ENCODE measurements at regions not wholly inside any gene's neighbourhood (a gene's known extent, or its start where the extent isn't known, plus 50 kb on each side); places are given as distances from the start of the nearest gene placed in this dataset.

- no peak for TF ChIP-seq CTCF (IDR thresholded peaks at IDR 0.05; ENCODE audit: low read depth, low read length)
- no peak for TF ChIP-seq EZH2phosphoT487 (IDR thresholded peaks at IDR 0.05; ENCODE audit: low read depth)
- Histone ChIP-seq H3K79me2 (ENCODE audit: low read length) (no peaks in the 10 kb centered on the region), H3K4me2 (ENCODE audit: low read length) (no peak overlapping the region), H3K4me1 (ENCODE audit: low read length) (no peaks in the 10 kb centered on the region), H3K4me3 (ENCODE audit: low read length) (no peak overlapping the region), H3K27ac (ENCODE audit: low read length) (no peak overlapping the region), H3K27me3 (ENCODE audit: low read depth, low read length) (no peaks in the 10 kb centered on the region), H3K36me3 (replicated peaks; ENCODE audit: low read depth, low read length) (no peaks in the 10 kb centered on the region), H3K9me3 (ENCODE audit: insufficient read depth, low read length) (no peaks in the 10 kb centered on the region), H4K20me1 (ENCODE audit: insufficient read depth, low read length) (no peaks in the 10 kb centered on the region), H2AFZ (ENCODE audit: low read depth, low read length) (no peak overlapping the region), H3K9ac (ENCODE audit: low read length) (no peak overlapping the region)
Measured at GRCh38 chr21:21963911-21964310, 965.7 kb downstream of the NCAM2 start.

DNA sequence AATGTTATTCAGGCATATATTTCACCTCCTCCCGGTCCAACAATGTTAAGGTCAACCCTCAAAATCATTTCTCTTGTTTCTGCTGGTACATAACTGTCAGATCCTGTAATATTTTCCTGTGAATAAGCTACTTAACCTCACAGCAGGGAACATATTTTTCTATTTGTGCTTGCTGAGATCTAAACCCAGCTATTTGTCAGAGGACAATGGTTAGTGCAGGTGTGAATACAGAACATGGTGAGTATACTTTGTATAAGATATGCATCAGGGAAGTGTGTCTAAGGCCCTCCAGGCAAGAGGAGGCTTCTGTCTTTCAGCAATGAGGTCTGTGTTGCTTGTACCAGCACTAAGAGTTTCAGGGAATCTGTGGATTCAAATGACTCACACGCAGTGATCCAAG is 970.6 kb downstream of the NCAM2 start:
- Histone ChIP-seq H3K4me1 (ENCODE audit: low read length) (no peaks in the 10 kb centered on the region), H3K27me3 (ENCODE audit: low read depth, low read length) (no peaks in the 10 kb centered on the region), H3K9me3 (ENCODE audit: insufficient read depth, low read length) (no peaks in the 10 kb centered on the region), H3K9ac (ENCODE audit: low read length) (no peak overlapping the region), H4K20me1 (ENCODE audit: insufficient read depth, low read length) (no peaks in the 10 kb centered on the region), H3K4me3 (ENCODE audit: low read length) (no peak overlapping the region), H3K4me2 (ENCODE audit: low read length) (no peak overlapping the region), H3K27ac (ENCODE audit: low read length) (no peak overlapping the region), H3K36me3 (replicated peaks; ENCODE audit: low read depth, low read length) (no peaks in the 10 kb centered on the region), H3K79me2 (ENCODE audit: low read length) (no peaks in the 10 kb centered on the region), H2AFZ (ENCODE audit: low read depth, low read length) (no peak overlapping the region)
- TF ChIP-seq EZH2phosphoT487 (IDR thresholded peaks at IDR 0.05; ENCODE audit: low read depth) (no peak), CTCF (IDR thresholded peaks at IDR 0.05; ENCODE audit: low read depth, low read length) (no peak)

DNA sequence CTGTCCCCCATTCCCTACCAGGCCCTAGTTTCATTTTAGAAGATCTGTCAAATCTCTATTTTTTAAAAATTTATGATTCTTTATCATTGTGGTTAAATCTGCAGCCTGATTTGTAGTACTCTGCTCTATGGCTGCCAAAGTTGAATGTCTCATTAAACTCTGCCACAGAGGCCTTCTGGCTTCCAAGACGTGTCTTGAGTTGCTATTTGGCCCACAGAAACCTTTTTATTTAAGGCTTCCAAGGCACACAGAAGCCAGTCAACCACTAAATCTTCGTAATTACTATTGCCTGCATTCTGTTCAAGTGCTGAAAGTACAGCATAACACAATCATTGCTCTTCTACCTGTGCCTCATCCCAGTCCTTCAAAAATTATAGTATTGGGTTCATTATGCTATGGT is 971.0 kb downstream of the NCAM2 start:
- H4K20me1 ChIP-seq (ENCODE audit: insufficient read depth, low read length) = no peaks in the 10 kb centered on the region
- H3K9ac ChIP-seq (ENCODE audit: low read length) = no peak overlapping the region
- H3K9me3 ChIP-seq (ENCODE audit: insufficient read depth, low read length) = no peaks in the 10 kb centered on the region
- H2AFZ ChIP-seq (ENCODE audit: low read depth, low read length) = no peak overlapping the region
- H3K27me3 ChIP-seq (ENCODE audit: low read depth, low read length) = no peaks in the 10 kb centered on the region
- TF ChIP-seq CTCF (IDR thresholded peaks at IDR 0.05; ENCODE audit: low read depth, low read length) (no peak), EZH2phosphoT487 (IDR thresholded peaks at IDR 0.05; ENCODE audit: low read depth) (no peak)
- H3K36me3 ChIP-seq (replicated peaks; ENCODE audit: low read depth, low read length) = no peaks in the 10 kb centered on the region
- H3K4me3 ChIP-seq (ENCODE audit: low read length) = no peak overlapping the region
- H3K4me2 ChIP-seq (ENCODE audit: low read length) = no peak overlapping the region
- H3K4me1 ChIP-seq (ENCODE audit: low read length) = no peaks in the 10 kb centered on the region
- no peak overlapping the region for H3K27ac ChIP-seq (ENCODE audit: low read length)
- H3K79me2 ChIP-seq (ENCODE audit: low read length) = no peaks in the 10 kb centered on the region

DNA sequence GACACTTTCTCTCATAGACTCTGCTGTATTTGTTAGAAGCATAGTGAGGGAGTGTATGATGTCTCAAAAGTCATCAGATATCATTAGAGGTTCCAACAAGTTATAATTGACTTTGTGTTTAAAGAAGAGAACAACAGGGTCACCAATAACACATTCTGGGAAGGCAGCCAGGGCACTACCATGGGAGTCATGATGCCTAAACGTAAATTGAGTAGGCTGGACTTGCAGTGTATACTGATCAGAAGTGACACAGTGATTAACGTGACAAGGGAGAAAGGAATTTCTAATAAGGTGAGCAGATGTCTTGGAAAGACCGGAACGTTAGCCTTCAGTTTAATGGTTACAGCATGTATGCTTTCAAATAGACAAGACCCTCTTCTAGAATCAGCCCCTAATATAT is 973.2 kb downstream of the NCAM2 start:
- Histone ChIP-seq H3K4me3 (ENCODE audit: low read length) (no peak overlapping the region), H3K27me3 (ENCODE audit: low read depth, low read length) (no peaks in the 10 kb centered on the region), H3K9ac (ENCODE audit: low read length) (no peak overlapping the region), H3K27ac (ENCODE audit: low read length) (no peak overlapping the region), H3K4me2 (ENCODE audit: low read length) (no peak overlapping the region), H3K9me3 (ENCODE audit: insufficient read depth, low read length) (no peaks in the 10 kb centered on the region), H2AFZ (ENCODE audit: low read depth, low read length) (no peak overlapping the region), H3K36me3 (replicated peaks; ENCODE audit: low read depth, low read length) (no peaks in the 10 kb centered on the region), H3K79me2 (ENCODE audit: low read length) (no peaks in the 10 kb centered on the region), H3K4me1 (ENCODE audit: low read length) (no peaks in the 10 kb centered on the region), H4K20me1 (ENCODE audit: insufficient read depth, low read length) (no peaks in the 10 kb centered on the region)
- TF ChIP-seq CTCF (IDR thresholded peaks at IDR 0.05; ENCODE audit: low read depth, low read length) (no peak), EZH2phosphoT487 (IDR thresholded peaks at IDR 0.05; ENCODE audit: low read depth) (no peak)

All from OCI-LY3 (cell line).